H9 (cell line): ENCODE measurements at regions not wholly inside any gene's neighbourhood (a gene's known extent, or its start where the extent isn't known, plus 50 kb on each side); places are given as distances from the start of the nearest gene placed in this dataset.

Source experiments
- DNase-seq: peaks from one replicate; pipeline ENCODE4 v3.0.0-alpha.2; 2017
- H2AFZ ChIP-seq: one replicate; pipeline ENCODE4 v1.6.1; 2013; ENCODE audit warnings: mild to moderate bottlenecking, low read length, control low read depth, moderate library complexity
- H2AK5ac ChIP-seq: 2 replicates; pipeline ENCODE4 v1.6.1; 2013; ENCODE audit warnings: low read length, control low read depth, mixed read lengths; ENCODE audit not compliant: insufficient read length
- H2BK120ac ChIP-seq: one replicate; pipeline ENCODE4 v1.6.1; 2013; ENCODE audit warnings: low read depth, mild to moderate bottlenecking, low read length, control low read depth, inconsistent platforms; ENCODE audit not compliant: poor library complexity, severe bottlenecking
- H2BK12ac ChIP-seq: 2 replicates; pipeline ENCODE4 v1.6.1; 2013; ENCODE audit warnings: low read length, control low read depth, mixed read lengths, low read depth; ENCODE audit not compliant: insufficient read length
- H2BK15ac ChIP-seq: 2 replicates; pipeline ENCODE4 v1.6.1; 2013; ENCODE audit warnings: low read depth, low read length, control low read depth
- H2BK20ac ChIP-seq: one replicate; pipeline ENCODE4 v1.6.1; 2013; ENCODE audit warnings: low read depth, mild to moderate bottlenecking, low read length, control low read depth, inconsistent platforms; ENCODE audit not compliant: poor library complexity, severe bottlenecking
- H2BK5ac ChIP-seq: 2 replicates; pipeline ENCODE4 v1.6.1; 2013; ENCODE audit warnings: low read length, control low read depth, mixed read lengths; ENCODE audit not compliant: insufficient read length
- H3K14ac ChIP-seq: 2 replicates; pipeline ENCODE4 v1.6.1; 2013; ENCODE audit warnings: low read length, control low read depth; ENCODE audit not compliant: insufficient read depth
- H3K18ac ChIP-seq: 2 replicates; pipeline ENCODE4 v1.6.1; 2013; ENCODE audit warnings: low read depth, mild to moderate bottlenecking, mixed read lengths, low read length, control low read depth; ENCODE audit not compliant: insufficient read length
- H3K23ac ChIP-seq: 2 replicates; pipeline ENCODE4 v1.6.1; 2013; ENCODE audit warnings: low read length, control low read depth, mixed read lengths, low read depth; ENCODE audit not compliant: insufficient read length
- H3K23me2 ChIP-seq: 2 replicates; pipeline ENCODE4 v1.6.1; 2013; ENCODE audit warnings: low read depth, mild to moderate bottlenecking, mixed read lengths, low read length, control low read depth; ENCODE audit not compliant: insufficient read length, poor library complexity, severe bottlenecking
- H3K27ac ChIP-seq: 2 replicates; pipeline ENCODE4 v1.5.1; 2013; ENCODE audit warnings: low read length, control low read depth, mixed read lengths, low read depth; ENCODE audit not compliant: insufficient read length
- H3K27me3 ChIP-seq: 2 replicates; pipeline ENCODE4 v1.6.1; 2013; ENCODE audit warnings: low read length, control low read depth, inconsistent platforms; ENCODE audit not compliant: insufficient read depth
- H3K4ac ChIP-seq: 2 replicates; pipeline ENCODE4 v1.6.1; 2013; ENCODE audit warnings: low read depth, mild to moderate bottlenecking, control low read depth, inconsistent platforms, low read length, moderate library complexity
- H3K4me1 ChIP-seq: 2 replicates; pipeline ENCODE4 v1.6.1; 2013; ENCODE audit warnings: low read length, control low read depth, inconsistent platforms; ENCODE audit not compliant: insufficient read depth
- H3K4me2 ChIP-seq: 2 replicates; pipeline ENCODE4 v1.6.1; 2013; ENCODE audit warnings: low read length, control low read depth, mixed read lengths; ENCODE audit not compliant: insufficient read length, insufficient read depth
- H3K56ac ChIP-seq: 2 replicates; pipeline ENCODE4 v1.6.1; 2013; ENCODE audit warnings: low read depth, mild to moderate bottlenecking, mixed read lengths, low read length, control low read depth; ENCODE audit not compliant: insufficient read length
- H3K79me1 ChIP-seq: 2 replicates; pipeline ENCODE4 v1.6.1; 2013; ENCODE audit warnings: low read depth, mild to moderate bottlenecking, moderate library complexity, low read length, control low read depth, inconsistent platforms; ENCODE audit not compliant: insufficient read depth, poor library complexity, severe bottlenecking
- H3K79me2 ChIP-seq: 2 replicates; pipeline ENCODE4 v1.6.1; 2013; ENCODE audit warnings: low read length, control low read depth, inconsistent platforms; ENCODE audit not compliant: insufficient read depth
- H3K9ac ChIP-seq: 2 replicates; pipeline ENCODE4 v1.6.1; 2013; ENCODE audit warnings: low read length, control low read depth, mixed read lengths; ENCODE audit not compliant: insufficient read length; ENCODE audit errors: extremely low read depth
- H3K9me3 ChIP-seq: one replicate; pipeline ENCODE4 v1.6.1; 2013; ENCODE audit warnings: low read depth, low read length, inconsistent platforms; ENCODE audit not compliant: control insufficient read depth
- H3T11ph ChIP-seq: one replicate; pipeline ENCODE4 v1.6.1; 2013; ENCODE audit warnings: mild to moderate bottlenecking, low read length, control low read depth, inconsistent platforms
- H4K20me1 ChIP-seq: one replicate; pipeline ENCODE4 v1.6.1; 2013; ENCODE audit not compliant: control insufficient read depth, insufficient read length, insufficient read depth
- H4K5ac ChIP-seq: 2 replicates; pipeline ENCODE4 v1.6.1; 2013; ENCODE audit warnings: low read depth, mild to moderate bottlenecking, mixed read lengths, low read length, control low read depth; ENCODE audit not compliant: insufficient read length
- H4K8ac ChIP-seq: replicated peaks from 2 replicates; pipeline ENCODE4 v1.6.1; 2013; ENCODE audit warnings: low read length, control low read depth, mixed read lengths, low read depth; ENCODE audit not compliant: insufficient read length
- H4K91ac ChIP-seq: 2 replicates; pipeline ENCODE4 v1.6.1; 2013; ENCODE audit warnings: low read depth, mild to moderate bottlenecking, moderate library complexity, mixed read lengths, low read length, control low read depth; ENCODE audit not compliant: insufficient read length
- H3K27ac Mint-ChIP-seq, 3 experiments: 2 replicates in 2 of 3; 3 replicates in 1 of 3; pipeline ENCODE4 v1.8.0; 2020 to 2021; ENCODE audit warnings: mixed read lengths in 3 of 3, mild to moderate bottlenecking in 1 of 3, moderate library complexity in 1 of 3
- H3K27me3 Mint-ChIP-seq: 2 replicates; pipeline ENCODE4 v1.8.0; 2021; ENCODE audit warnings: low read depth, mild to moderate bottlenecking, moderate library complexity, mixed read lengths
- H3K36me3 Mint-ChIP-seq, 3 experiments: 2 replicates in 2 of 3; 3 replicates in 1 of 3; pipeline ENCODE4 v1.8.0; 2020 to 2021; ENCODE audit warnings: low read depth in 3 of 3, mixed read lengths in 3 of 3; ENCODE audit not compliant: insufficient read depth in 1 of 3
- H3K4me1 Mint-ChIP-seq, 2 experiments: 2 replicates each; pipeline ENCODE4 v1.8.0; 2020; ENCODE audit warnings: mixed read lengths in 2 of 2
- H3K4me3 Mint-ChIP-seq, 2 experiments: 2 replicates in 1 of 2; 3 replicates in 1 of 2; pipeline ENCODE4 v1.8.0; 2020 to 2021; ENCODE audit warnings: mild to moderate bottlenecking in 2 of 2, mixed read lengths in 2 of 2, moderate library complexity in 1 of 2
- H3K9me3 Mint-ChIP-seq, 2 experiments: 2 replicates in 1 of 2; 3 replicates in 1 of 2; pipeline ENCODE4 v1.8.0; 2020; ENCODE audit warnings: mild to moderate bottlenecking in 2 of 2, mixed read lengths in 2 of 2, moderate library complexity in 1 of 2
- CTCF ChIP-seq: fragments of 200-600 bp; sonication (generic); conservative IDR thresholded peaks from 3 replicates; pipeline ENCODE4 v1.8.0; 2021; ENCODE audit warnings: antibody characterized with exemption, mild to moderate bottlenecking

DNA sequence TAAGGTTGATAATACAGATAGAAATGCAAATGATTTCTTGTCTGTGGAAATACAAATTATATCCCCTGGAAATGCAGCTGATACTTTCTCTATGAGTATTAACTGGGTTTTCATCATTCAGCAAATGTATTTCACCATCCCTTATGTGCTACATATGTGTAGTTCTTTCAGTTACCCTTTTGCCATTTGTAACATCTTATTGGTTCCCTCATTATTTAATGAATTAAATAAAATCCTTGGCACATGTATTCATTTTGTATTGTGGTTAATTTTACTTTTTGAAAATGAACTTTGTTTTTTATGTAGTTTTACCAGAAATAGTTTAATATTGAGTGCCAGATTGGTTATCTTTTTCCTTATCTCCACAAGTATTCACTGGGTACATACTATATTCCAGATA lies 89.9 kb upstream of the DEPDC1 start:
- Histone ChIP-seq H3K79me1 (no peaks in the 10 kb centered on the region), H2BK15ac (no peak overlapping the region), H3K4ac (no peak overlapping the region), H2AK5ac (no peak overlapping the region), H3K4me1 (no peaks in the 10 kb centered on the region), H3K4me2 (no peak overlapping the region), H2BK20ac (no peak overlapping the region), H3K79me2 (no peaks in the 10 kb centered on the region), H4K20me1 (no peaks in the 10 kb centered on the region), H3K9me3 (no peaks in the 10 kb centered on the region), H4K8ac (no peak overlapping the region), H3K9ac (no peak overlapping the region), H2BK12ac (no peak overlapping the region), H3K27ac (no peak overlapping the region), H3K23me2 (no peaks in the 10 kb centered on the region), H2AFZ (no peak overlapping the region), H3K27me3 (no peaks in the 10 kb centered on the region), H3K56ac (no peak overlapping the region), H3T11ph (no peak overlapping the region), H3K23ac (no peak overlapping the region), H3K14ac (no peak overlapping the region), H2BK120ac (no peak overlapping the region), H3K18ac (no peak overlapping the region), H4K5ac (no peak overlapping the region), H4K91ac (no peak overlapping the region), H2BK5ac (no peak overlapping the region)
- H3K4me1 Mint-ChIP-seq: no peaks in the 10 kb centered on the region
- peaks cover 13 to 17% of the 10 kb centered on the region in 2 experiments; a peak in 4 of 5 replicates for H3K9me3 Mint-ChIP-seq
- no peak overlapping the region for H3K4me3 Mint-ChIP-seq
- TF ChIP-seq CTCF: no peak
- no peaks in the 10 kb centered on the region for H3K27me3 Mint-ChIP-seq
- H3K27ac Mint-ChIP-seq: no peak overlapping the region
- peaks cover 0 to 11% (median 3%) of the 10 kb centered on the region in 3 experiments; a peak in 1 of 7 replicates for H3K36me3 Mint-ChIP-seq
- DNase-seq: no peak
